A549 (cell line): ENCODE measurements at regions not wholly inside any gene's neighbourhood (a gene's known extent, or its start where the extent isn't known, plus 50 kb on each side); places are given as distances from the start of the nearest gene placed in this dataset.

ENCODE experiments used
- FOSL2 ChIP-seq, 2 experiments: fragments of 450-650 bp in 1 of 2; fragments of >200 bp in 1 of 2; sonication (Bioruptor Twin) in 1 of 2; formaldehyde crosslinking; IDR thresholded peaks; 2 replicates each; pipeline versions ENCODE4 v1.5.0 to v1.6.1; 2016 to 2020; ENCODE audit warnings: mild to moderate bottlenecking in 1 of 2, moderate library complexity in 1 of 2
- JUN ChIP-seq, 2 experiments: fragments of >200 bp; sonication (Bioruptor Twin); formaldehyde crosslinking; IDR thresholded peaks; 2 replicates in 1 of 2; 3 replicates in 1 of 2; pipeline ENCODE4 v1.6.1; 2016 to 2017
- JUNB ChIP-seq: fragments of >200 bp; sonication (Bioruptor Twin); formaldehyde crosslinking; IDR thresholded peaks from 2 replicates; pipeline ENCODE4 v1.6.1; 2016
- TF ChIP-seq, protein P1 (sequence below): fragments of >200 bp; sonication (Bioruptor Twin); formaldehyde crosslinking; IDR thresholded peaks from 3 replicates; pipeline ENCODE4 v1.5.1; 2016

GRCh38 chr6:9627916-9628315 is 787.0 kb downstream of the TFAP2A start:
- TF ChIP-seq, protein P1, sequence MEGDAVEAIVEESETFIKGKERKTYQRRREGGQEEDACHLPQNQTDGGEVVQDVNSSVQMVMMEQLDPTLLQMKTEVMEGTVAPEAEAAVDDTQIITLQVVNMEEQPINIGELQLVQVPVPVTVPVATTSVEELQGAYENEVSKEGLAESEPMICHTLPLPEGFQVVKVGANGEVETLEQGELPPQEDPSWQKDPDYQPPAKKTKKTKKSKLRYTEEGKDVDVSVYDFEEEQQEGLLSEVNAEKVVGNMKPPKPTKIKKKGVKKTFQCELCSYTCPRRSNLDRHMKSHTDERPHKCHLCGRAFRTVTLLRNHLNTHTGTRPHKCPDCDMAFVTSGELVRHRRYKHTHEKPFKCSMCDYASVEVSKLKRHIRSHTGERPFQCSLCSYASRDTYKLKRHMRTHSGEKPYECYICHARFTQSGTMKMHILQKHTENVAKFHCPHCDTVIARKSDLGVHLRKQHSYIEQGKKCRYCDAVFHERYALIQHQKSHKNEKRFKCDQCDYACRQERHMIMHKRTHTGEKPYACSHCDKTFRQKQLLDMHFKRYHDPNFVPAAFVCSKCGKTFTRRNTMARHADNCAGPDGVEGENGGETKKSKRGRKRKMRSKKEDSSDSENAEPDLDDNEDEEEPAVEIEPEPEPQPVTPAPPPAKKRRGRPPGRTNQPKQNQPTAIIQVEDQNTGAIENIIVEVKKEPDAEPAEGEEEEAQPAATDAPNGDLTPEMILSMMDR = no peak
- no peak for TF ChIP-seq JUN (IDR thresholded peaks at IDR 0.05)
- no peak for TF ChIP-seq JUNB
- TF ChIP-seq FOSL2 (IDR thresholded peaks at IDR 0.05) = no peak
- no peak for TF ChIP-seq FOSL2 (CRISPR knock-in tag; IDR thresholded peaks at IDR 0.05)
